SK-N-SH (cell line): ENCODE measurements at regions not wholly inside any gene's neighbourhood (a gene's known extent, or its start where the extent isn't known, plus 50 kb on each side); places are given as distances from the start of the nearest gene placed in this dataset.

ENCODE experiments used
- CTCF ChIA-PET: fragments of 300-600, 350-600 bp; formaldehyde crosslinking; extraction: SDS; loops from one replicate; lab custom pipeline; 2021; lab: Yijun Ruan, JAX
- POLR2A ChIA-PET: fragments of 350-600 bp; sonication (Branson Sonifier 250); formaldehyde crosslinking; extraction: SDS; loops from one replicate; lab custom pipeline; 2020; ENCODE audit warnings: antibody characterized with exemption, inconsistent platforms; lab: Yijun Ruan, JAX
- DNase-seq: peaks from one replicate; pipeline ENCODE4 v3.0.0; 2012
- H2AFZ ChIP-seq: fragments of 200-600 bp; sonication (generic); 2 replicates; pipeline ENCODE4 v1.8.1; 2016; ENCODE audit warnings: antibody characterized with exemption, mild to moderate bottlenecking, low read depth
- H3F3A ChIP-seq: fragments of 200-600 bp; sonication (generic); replicated peaks from 2 replicates; pipeline ENCODE3; 2016; ENCODE audit warnings: antibody characterized with exemption, mild to moderate bottlenecking; ENCODE audit not compliant: insufficient read depth
- H3K27ac ChIP-seq, 2 experiments: fragments of 200-500 bp in 1 of 2; fragments of 200-600 bp in 1 of 2; sonication (Bioruptor generic) in 1 of 2; sonication (generic), shearing (Covaris generic) in 1 of 2; 2 replicates each; pipeline versions ENCODE4 v1.5.1 to v1.6.1; 2014 to 2016; ENCODE audit warnings: low read depth in 2 of 2, inconsistent platforms in 1 of 2, low read length in 1 of 2, mild to moderate bottlenecking in 1 of 2, mixed read lengths in 1 of 2
- H3K27me3 ChIP-seq: fragments of 200-600 bp; sonication (generic), shearing (Covaris generic); 2 replicates; pipeline ENCODE4 v1.6.1; 2016; ENCODE audit warnings: mixed run types; ENCODE audit not compliant: insufficient read depth
- H3K36me3 ChIP-seq, 2 experiments: fragments of 200-500 bp in 1 of 2; fragments of 200-600 bp in 1 of 2; sonication (Bioruptor generic) in 1 of 2; sonication (generic) in 1 of 2; replicated peaks in 1 of 2; 2 replicates each; pipeline versions ENCODE3 to v1.5.1; 2014 to 2016; ENCODE audit warnings: low read length in 1 of 2, mild to moderate bottlenecking in 1 of 2; ENCODE audit not compliant: insufficient read depth in 2 of 2, control insufficient read depth in 1 of 2
- H3K4me1 ChIP-seq, 2 experiments: fragments of 200-500 bp in 1 of 2; fragments of 200-600 bp in 1 of 2; sonication (Bioruptor generic) in 1 of 2; sonication (generic), shearing (Covaris generic) in 1 of 2; 2 replicates each; pipeline versions ENCODE4 v1.5.1 to v1.6.1; 2014 to 2016; ENCODE audit warnings: low read depth in 1 of 2, low read length in 1 of 2, mixed run types in 1 of 2; ENCODE audit not compliant: insufficient read depth in 2 of 2, control insufficient read depth in 1 of 2
- H3K4me2 ChIP-seq: fragments of 200-600 bp; sonication (generic), shearing (Covaris generic); 2 replicates; pipeline ENCODE4 v1.6.1; 2017; ENCODE audit warnings: mixed run types
- H3K4me3 ChIP-seq, 2 experiments: fragments of 200-500 bp in 1 of 2; fragments of 200-600 bp in 1 of 2; sonication (Bioruptor generic) in 1 of 2; sonication (generic), shearing (Covaris generic) in 1 of 2; 2 replicates each; pipeline versions ENCODE4 v1.5.1 to v1.8.1; 2014 to 2016; ENCODE audit warnings: low read depth in 2 of 2, inconsistent platforms in 1 of 2, low read length in 1 of 2, mild to moderate bottlenecking in 1 of 2, mixed read lengths in 1 of 2, moderate library complexity in 1 of 2
- H3K79me2 ChIP-seq: fragments of 200-600 bp; sonication (generic); 2 replicates; pipeline ENCODE4 v1.8.1; 2017; ENCODE audit warnings: mild to moderate bottlenecking; ENCODE audit not compliant: insufficient read depth
- H3K9ac ChIP-seq: fragments of 200-600 bp; sonication (generic); 2 replicates; pipeline ENCODE4 v1.6.1; 2017; ENCODE audit warnings: mixed run types
- H3K9me2 ChIP-seq: fragments of 200-600 bp; sonication (generic); 2 replicates; pipeline ENCODE4 v1.6.1; 2017; ENCODE audit warnings: mixed run types
- H3K9me3 ChIP-seq: fragments of 200-600 bp; sonication (generic); 2 replicates; pipeline ENCODE4 v1.6.1; 2017; ENCODE audit warnings: mixed run types, mild to moderate bottlenecking, moderate library complexity
- H4K20me1 ChIP-seq: fragments of 200-600 bp; sonication (generic); 2 replicates; pipeline ENCODE4 v1.6.1; 2017; ENCODE audit warnings: mild to moderate bottlenecking, mixed run types; ENCODE audit not compliant: insufficient read depth
- CHD2 ChIP-seq: fragments of 150-350 bp; IDR thresholded peaks from 2 replicates; pipeline ENCODE4 v1.6.1; 2018; ENCODE audit warnings: low read length; ENCODE audit not compliant: partially characterized antibody
- ELF1 ChIP-seq: IDR thresholded peaks from 2 replicates; pipeline ENCODE4 v1.4.0; 2012
- FOXJ3 ChIP-seq: sonication (generic); formaldehyde crosslinking; IDR thresholded peaks from 2 replicates; pipeline ENCODE4 v1.5.1; 2020; ENCODE audit warnings: mild to moderate bottlenecking, missing genetic modification reagents
- GATA2 ChIP-seq: sonication (generic); formaldehyde crosslinking; IDR thresholded peaks from 2 replicates; pipeline ENCODE4 v1.5.0; 2020; ENCODE audit warnings: mild to moderate bottlenecking, missing genetic modification reagents
- JUND ChIP-seq: IDR thresholded peaks from 2 replicates; pipeline ENCODE4 v1.4.0; 2012
- MEF2A ChIP-seq: IDR thresholded peaks from 2 replicates; pipeline ENCODE4 v1.4.0; 2012; ENCODE audit warnings: low read depth, borderline replicate concordance
- MXI1 ChIP-seq: IDR thresholded peaks from 2 replicates; pipeline ENCODE4 v1.6.1; 2012; ENCODE audit warnings: mild to moderate bottlenecking, low read depth, low read length, improper control_type of control experiment
- RFX5 ChIP-seq: IDR thresholded peaks from 2 replicates; pipeline ENCODE4 v1.6.1; 2012; ENCODE audit warnings: mild to moderate bottlenecking, improper control_type of control experiment, low read length
- USF2 ChIP-seq: fragments of 150-350 bp; IDR thresholded peaks from 2 replicates; pipeline ENCODE4 v1.6.1; 2017; ENCODE audit warnings: antibody characterized with exemption, low read length, low read depth, borderline replicate concordance
- WGBS: methylation state at CpG from one replicate; pipeline ENCODE4 v1.1.6; 2017; ENCODE audit warnings: low lambda C conversion rate; 5-methylcytosine and 5-hydroxymethylcytosine counted together
- TF ChIP-seq, protein P1 (sequence below): IDR thresholded peaks from 2 replicates; pipeline ENCODE4 v1.4.0; 2012; ENCODE audit warnings: low read depth
- TF ChIP-seq, protein P2 (sequence below): IDR thresholded peaks from 2 replicates; pipeline ENCODE4; 2012

DNA sequence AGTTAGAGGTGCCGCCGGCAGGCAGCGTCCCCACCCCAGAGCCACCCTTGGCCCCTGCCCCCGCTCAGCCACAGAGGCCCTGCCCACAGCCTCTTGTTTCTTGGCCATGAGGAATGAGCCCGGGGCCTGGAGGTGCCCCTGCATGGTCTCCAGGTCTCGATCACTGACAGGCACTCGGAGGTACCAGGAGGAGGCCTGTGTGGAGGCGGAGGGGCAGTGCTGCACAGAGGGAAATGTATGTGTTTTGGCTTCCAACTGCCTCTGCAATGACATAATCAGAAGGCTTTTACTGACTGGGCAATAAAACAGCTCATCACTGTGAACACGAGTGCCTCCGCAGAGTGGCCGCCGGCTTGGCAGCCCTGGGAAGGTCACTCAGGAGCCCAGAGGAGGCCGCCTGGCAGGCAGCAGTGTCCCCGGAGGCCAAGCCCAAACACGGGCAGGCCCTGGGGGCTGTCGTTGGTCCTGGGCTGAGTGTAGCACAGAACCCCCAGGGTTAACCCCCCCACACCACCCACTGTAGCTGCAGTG is 61.1 kb upstream of the GATA5 start (continued):
- TF ChIP-seq USF2, result no peak
- TF ChIP-seq, all 33 proteins: peak for 0

DNA sequence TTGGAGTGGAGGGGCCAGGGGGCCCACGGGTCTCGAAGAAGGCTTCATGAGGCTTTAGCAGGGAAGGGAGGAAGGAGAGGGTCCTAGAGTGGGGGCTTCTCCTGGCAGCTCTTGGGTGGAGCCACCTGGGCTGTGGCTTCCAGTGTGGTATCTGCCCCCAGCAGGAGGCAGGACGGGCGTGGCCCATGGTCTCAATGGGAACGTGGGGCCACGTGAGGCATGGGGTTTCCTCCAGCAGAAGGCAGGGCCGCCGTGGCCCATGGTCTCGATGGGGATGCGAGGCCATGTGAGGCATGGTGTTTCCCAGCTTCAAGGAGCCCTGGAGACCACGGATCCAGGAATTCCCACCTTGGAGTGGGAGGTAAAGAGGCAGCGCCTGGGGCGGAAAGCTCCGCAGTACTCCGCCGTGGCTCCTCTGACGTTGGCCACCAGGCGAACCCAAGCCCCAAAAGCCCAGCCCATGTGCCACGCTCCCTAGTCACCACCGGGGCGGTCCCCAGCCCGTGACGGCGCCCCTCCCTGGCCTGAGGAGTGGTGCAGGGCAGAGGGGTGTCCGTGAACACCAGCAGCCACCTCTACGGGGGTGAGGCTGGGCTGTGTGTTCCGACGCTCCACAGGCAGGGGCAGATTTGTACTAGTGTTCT is 62.0 kb upstream of the GATA5 start:
- H3K27me3 ChIP-seq, result no peaks in the 10 kb centered on the region; the same call in 1 of the 2 replicates
- H3K79me2 ChIP-seq, result no peaks in the 10 kb centered on the region
- H2AFZ ChIP-seq, result no peak overlapping the region
- WGBS, result 64% methylated on average over 16 of the region's 28 CpGs
- H3K9me2 ChIP-seq, result no peaks in the 10 kb centered on the region
- H3F3A ChIP-seq, result no peaks in the 10 kb centered on the region
- no peaks in the 10 kb centered on the region for H3K9me3 ChIP-seq
- no peaks in the 10 kb centered on the region for H3K36me3 ChIP-seq
- TF ChIP-seq USF2 (no peak), RFX5 (no peak), ELF1 (no peak), JUND (no peak), FOXJ3 (CRISPR knock-in tag) (no peak), GATA2 (no peak), MEF2A (no peak), CHD2 (no peak), MXI1 (no peak)
- TF ChIP-seq, protein P1, sequence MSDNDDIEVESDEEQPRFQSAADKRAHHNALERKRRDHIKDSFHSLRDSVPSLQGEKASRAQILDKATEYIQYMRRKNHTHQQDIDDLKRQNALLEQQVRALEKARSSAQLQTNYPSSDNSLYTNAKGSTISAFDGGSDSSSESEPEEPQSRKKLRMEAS, result no peak
- TF ChIP-seq, protein P2, sequence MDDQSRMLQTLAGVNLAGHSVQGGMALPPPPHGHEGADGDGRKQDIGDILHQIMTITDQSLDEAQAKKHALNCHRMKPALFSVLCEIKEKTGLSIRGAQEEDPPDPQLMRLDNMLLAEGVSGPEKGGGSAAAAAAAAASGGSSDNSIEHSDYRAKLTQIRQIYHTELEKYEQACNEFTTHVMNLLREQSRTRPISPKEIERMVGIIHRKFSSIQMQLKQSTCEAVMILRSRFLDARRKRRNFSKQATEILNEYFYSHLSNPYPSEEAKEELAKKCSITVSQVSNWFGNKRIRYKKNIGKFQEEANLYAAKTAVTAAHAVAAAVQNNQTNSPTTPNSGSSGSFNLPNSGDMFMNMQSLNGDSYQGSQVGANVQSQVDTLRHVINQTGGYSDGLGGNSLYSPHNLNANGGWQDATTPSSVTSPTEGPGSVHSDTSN, result no peak
- ChIA-PET CTCF (interaction anchor here (0.7 to 1.5 kb wide), 5 partner anchors 11 to 80 kb away, joined by 3 read pairs; no protein-coding TSS in a partner anchor), POLR2A (no interaction called here)
- H3K27ac ChIP-seq, result no peak overlapping the region
- no peaks in the 10 kb centered on the region for H4K20me1 ChIP-seq
- no peak overlapping the region for H3K9ac ChIP-seq
- DNase-seq, result no peak
- H3K4me2 ChIP-seq, result no peak overlapping the region
- no peaks in the 10 kb centered on the region; a peak in 1 of 4 replicates for H3K4me1 ChIP-seq
- no peak overlapping the region for H3K4me3 ChIP-seq
